K562 (cell line): ENCODE measurements at regions not wholly inside any gene's neighbourhood (a gene's known extent, or its start where the extent isn't known, plus 50 kb on each side); places are given as distances from the start of the nearest gene placed in this dataset.

Experiments used
- CTCF ChIP-seq, 3 experiments: IDR thresholded peaks in 2 of 3; conservative IDR thresholded peaks in 1 of 3; 2 replicates each; pipeline ENCODE4 v1.5.1; 2011 to 2012; ENCODE audit warnings: low read length in 3 of 3, mild to moderate bottlenecking in 3 of 3, control low read depth in 2 of 3, improper control_type of control experiment in 1 of 3, inconsistent platforms in 1 of 3, low read depth in 1 of 3, mixed read lengths in 1 of 3, moderate library complexity in 1 of 3; ENCODE audit not compliant: insufficient read depth in 2 of 3
- EP300 ChIP-seq: IDR thresholded peaks from 2 replicates; pipeline ENCODE4 v1.6.1; 2012; ENCODE audit warnings: low read length, improper control_type of control experiment
- GABPA ChIP-seq: fragments of 200-800 bp; sonication (Bioruptor generic); conservative IDR thresholded peaks from 2 replicates; pipeline ENCODE4 v1.6.1; 2016; ENCODE audit warnings: low read depth, missing genetic modification characterization, missing compliant biosample characterization
- GABPB1 ChIP-seq: sonication (generic); formaldehyde crosslinking; IDR thresholded peaks from 2 replicates; pipeline ENCODE4 v1.8.0; 2022; ENCODE audit warnings: mild to moderate bottlenecking, missing genetic modification reagents
- KDM1A ChIP-seq, 2 experiments: fragments of 450-650 bp; IDR thresholded peaks; 2 replicates each; pipeline ENCODE4 v1.6.1; 2016; ENCODE audit warnings: mild to moderate bottlenecking in 2 of 2
- MGA ChIP-seq: fragments of 450-650 bp; IDR thresholded peaks from 2 replicates; pipeline ENCODE4 v1.6.1; 2016; ENCODE audit warnings: mild to moderate bottlenecking, moderate library complexity
- NR2F6 ChIP-seq: fragments of 450-650 bp; formaldehyde crosslinking; IDR thresholded peaks from 2 replicates; pipeline ENCODE4 v1.4.0; 2020; ENCODE audit warnings: mild to moderate bottlenecking
- PHB2 ChIP-seq: fragments of 450-650 bp; IDR thresholded peaks from 2 replicates; pipeline ENCODE4 v1.6.1; 2017; ENCODE audit warnings: low read depth
- SMARCA5 ChIP-seq: fragments of 450-650 bp; IDR thresholded peaks from 2 replicates; pipeline ENCODE4 v1.6.1; 2016
- SMC3 ChIP-seq: conservative IDR thresholded peaks from 2 replicates; pipeline ENCODE4 v1.6.1; 2011; ENCODE audit warnings: low read depth, low read length, improper control_type of control experiment; ENCODE audit not compliant: insufficient read depth
- SRSF1 ChIP-seq: fragments of 200-400 bp; formaldehyde crosslinking; IDR thresholded peaks from 2 replicates; pipeline ENCODE4 v1.6.1; 2017; ENCODE audit warnings: mild to moderate bottlenecking, low read depth, low read length, moderate library complexity
- TEAD2 ChIP-seq: fragments of 450-650 bp; IDR thresholded peaks from 2 replicates; pipeline ENCODE4 v1.6.1; 2016; ENCODE audit warnings: missing genetic modification characterization, control low read depth, missing compliant biosample characterization
- THAP7 ChIP-seq: fragments of 250-450 bp; sonication (Bioruptor Pico); IDR thresholded peaks from 2 replicates; pipeline ENCODE4 v1.5.0; 2021

GRCh38 chrX:10039821-10040793 is 72.9 kb downstream of the CLDN34 start:
- TF ChIP-seq GABPB1 (CRISPR knock-in tag) (no peak), TEAD2 (tag) (no peak), EP300 (no peak), GABPA (no peak), CTCF (IDR thresholded peaks at IDR 0.05 in 2 of 3, conservative IDR thresholded peaks at IDR 0.05 in 1 of 3; ENCODE audit: insufficient read depth in 2 of 3, low read depth in 1 of 3, low read length in 3 of 3) (no peak), SMARCA5 (no peak), SRSF1 (no peak), KDM1A (IDR thresholded peaks at IDR 0.05) (no peak), NR2F6 (no peak), PHB2 (no peak), THAP7 (CRISPR knock-in tag) (no peak), SMC3 (no peak), MGA (no peak)
